ENCODE measurements at regions not wholly inside any gene's neighbourhood (a gene's known extent, or its start where the extent isn't known, plus 50 kb on each side); places are given as distances from the start of the nearest gene placed in this dataset.
"Not testable (repeated sequence)": the region's sequence is repeated elsewhere in the genome, so short reads cannot be mapped to it uniquely, and the experiment has no call there.

- DNase-seq (ENCODE audit: low spot score): no peak
These were observed 238.8 kb upstream of the SYT10 start for GRCh38 chr12:33678221-33678964.

DNA sequence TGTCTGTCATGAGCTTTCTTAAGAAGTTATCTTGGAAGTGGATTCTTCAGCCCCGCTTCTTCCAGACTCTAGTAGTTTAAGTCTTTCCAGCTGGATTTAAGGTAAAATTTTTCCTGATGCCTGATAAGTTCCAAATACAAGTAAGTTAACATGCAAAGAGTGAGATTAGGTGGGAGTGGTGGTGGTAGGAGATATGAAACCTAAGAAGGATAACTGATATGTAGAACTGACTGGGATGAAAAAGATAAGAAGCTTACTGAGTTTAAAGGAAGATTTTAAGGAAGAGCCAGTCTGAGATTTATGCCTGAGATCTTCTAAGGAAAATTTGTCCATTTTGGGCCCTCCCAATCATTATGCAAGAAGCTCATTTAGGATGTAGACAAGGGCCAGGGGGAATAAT is 250.9 kb upstream of the SYT10 start:
- no peak for DNase-seq (ENCODE audit: low spot score)

GRCh38 chr12:33703221-33703620 is 263.6 kb upstream of the SYT10 start:
- DNase-seq (ENCODE audit: low spot score): no peak

DNA sequence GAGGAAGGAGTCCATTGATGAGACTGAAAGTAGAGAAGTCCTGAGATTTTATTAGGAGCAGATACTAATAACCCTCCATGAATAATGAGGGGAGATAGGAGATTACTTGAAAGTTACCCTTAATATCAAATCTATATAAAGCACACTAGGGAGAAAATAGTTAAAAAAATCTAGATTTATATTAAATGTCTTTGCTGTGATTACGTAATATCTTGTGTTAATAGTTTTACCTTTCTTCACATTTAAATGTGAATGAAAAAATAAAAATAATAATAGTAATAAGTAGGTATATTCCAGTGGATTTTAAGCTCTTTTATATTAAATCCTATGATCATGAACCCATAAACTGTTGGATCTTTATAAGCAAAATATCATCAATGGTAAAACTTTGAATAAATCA is 267.3 kb upstream of the SYT10 start:
- DNase-seq (ENCODE audit: low spot score): no peak

DNA sequence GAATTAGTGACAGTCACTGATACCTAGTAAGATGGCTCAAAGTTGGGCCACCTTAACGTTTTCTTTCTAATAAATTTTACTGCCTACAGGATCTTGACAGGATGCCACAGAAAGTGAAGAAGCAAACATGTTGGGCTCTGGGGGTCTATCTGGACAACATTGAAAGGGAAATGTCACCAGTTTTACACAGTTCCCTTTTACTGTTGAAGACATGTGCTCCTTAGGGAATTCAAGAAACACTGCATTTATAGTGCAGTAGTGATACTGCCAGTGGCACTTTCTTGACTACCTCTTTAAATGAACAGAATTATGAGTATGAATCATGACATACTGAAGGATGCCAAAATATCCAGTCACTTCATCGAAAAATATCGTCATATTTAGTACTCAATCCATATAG is 269.3 kb upstream of the SYT10 start:
- no peak for DNase-seq (ENCODE audit: low spot score)

DNA sequence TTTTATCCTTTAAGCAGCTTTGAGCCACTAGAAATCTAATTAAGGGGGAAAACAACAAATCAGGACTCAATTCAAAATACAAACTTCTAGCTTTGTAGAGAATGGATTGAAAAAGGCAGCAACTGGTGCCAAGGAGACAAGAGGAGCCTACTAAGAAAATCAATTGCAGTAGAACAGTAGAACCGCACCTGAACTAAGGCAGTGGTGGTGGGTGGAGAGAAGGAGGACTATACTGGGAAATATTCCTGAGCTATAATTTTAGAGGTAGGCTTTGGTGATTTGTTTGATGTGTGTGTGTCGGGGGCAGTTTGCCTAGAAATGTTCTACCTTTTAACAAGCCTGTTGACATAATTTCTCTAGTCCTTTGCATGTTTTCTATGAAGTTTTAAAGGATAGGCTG is 270.9 kb upstream of the SYT10 start:
- no peak for DNase-seq (ENCODE audit: low spot score)

GRCh38 chr12:33718631-33719030 is 279.0 kb upstream of the SYT10 start:
- DNase-seq (ENCODE audit: low spot score): no peak

DNA sequence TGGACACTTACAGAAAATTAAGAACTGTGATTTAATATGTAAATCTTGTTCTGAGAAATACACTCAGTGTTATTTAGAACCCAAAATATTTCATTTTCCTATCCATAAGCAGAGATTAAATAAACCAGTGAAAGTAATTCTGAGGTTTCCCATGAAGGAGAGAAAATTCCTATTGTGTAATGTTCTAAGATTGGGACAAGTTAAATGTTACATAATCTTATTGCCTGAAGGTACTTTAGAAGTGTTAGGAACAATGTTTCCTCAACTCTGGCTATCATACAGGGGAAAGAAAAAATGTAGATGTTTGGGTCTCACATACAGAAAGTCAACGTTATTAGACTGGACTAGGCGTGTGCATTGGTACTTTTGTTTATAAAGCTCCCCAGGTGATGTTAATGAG is 281.9 kb upstream of the SYT10 start:
- no peak for DNase-seq (ENCODE audit: low spot score)

DNA sequence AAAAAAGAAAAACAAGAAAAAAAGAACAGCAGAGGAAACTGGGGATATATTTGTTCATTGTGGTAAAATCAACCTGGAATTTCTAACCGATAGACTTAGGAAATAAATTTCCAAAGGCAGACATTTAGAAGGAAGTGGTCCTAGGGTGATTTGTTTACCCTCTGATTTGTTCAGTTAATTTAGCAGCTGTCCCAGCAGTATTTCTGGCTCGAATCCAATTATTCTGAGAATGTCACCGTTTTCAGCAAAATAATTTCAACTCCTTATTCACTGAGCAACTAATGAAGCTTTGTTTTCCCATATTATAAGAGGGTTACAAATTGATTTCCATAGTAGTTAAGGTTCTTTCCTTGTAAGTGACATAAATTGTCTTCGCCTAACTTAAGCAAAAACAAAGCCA is 285.2 kb upstream of the SYT10 start:
- DNase-seq (ENCODE audit: low spot score): no peak

DNA sequence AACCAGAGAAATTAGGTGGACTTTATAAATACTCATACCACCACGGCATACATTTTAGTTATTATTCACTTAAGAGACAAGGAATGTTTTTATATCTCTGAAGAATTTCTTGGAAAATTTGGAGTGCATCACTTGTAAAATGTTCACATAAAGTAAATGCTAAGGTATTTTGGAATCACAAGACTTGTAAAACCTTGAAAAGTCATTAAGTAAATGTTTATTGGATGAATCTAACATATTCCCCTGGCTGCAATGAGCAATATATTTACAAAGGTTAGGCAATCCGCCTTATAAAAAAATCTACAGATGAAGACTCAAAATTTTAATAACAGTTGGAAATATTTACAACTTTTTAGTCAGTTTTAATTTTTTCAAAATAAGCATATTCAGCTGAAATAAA is 287.4 kb upstream of the ALG10 start:
- no peak for DNase-seq (ENCODE audit: low spot score)

GRCh38 chr12:33752854-33753253 is 269.4 kb upstream of the ALG10 start:
- peak; percentile 8 for DNase-seq (ENCODE audit: low spot score)

DNA sequence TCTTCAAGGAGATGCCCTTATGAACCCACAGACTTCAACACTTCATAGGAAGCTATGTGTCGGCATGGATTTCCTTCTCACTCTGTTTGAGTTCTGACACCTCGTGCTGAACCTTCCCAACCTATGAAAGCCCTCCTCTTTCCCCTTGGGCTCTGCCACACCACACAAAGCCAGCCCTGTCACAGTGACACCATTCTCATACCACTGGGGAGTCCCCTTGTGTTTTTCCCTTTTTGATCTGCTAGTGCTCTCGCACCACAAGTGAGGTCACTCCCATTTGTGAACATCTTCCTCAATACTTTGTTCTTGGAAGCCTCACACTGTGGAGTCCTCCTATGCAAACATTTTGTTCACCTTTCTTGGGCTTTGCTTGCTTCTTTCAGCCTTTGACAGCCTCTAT is 264.6 kb upstream of the ALG10 start:
- DNase-seq (ENCODE audit: low spot score): no peak

DNA sequence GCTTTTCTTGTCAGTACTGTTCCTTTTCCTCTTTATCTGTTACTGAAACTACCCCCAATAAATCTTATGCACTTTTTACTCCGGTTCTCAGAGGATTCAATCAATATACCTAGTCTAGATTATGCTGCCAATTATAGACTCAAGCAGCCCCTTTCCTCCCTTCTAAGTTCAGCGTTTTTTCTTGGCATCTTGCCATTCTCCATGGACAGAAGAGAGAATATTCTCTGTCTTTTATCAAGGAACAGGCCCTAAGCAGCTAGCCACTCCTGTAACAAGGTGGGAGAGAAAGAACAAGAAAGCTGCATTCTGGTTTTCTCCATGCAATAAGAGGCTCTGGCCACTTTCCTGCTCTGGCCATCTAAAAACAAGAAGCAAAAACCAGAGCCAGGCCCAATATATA is 263.0 kb upstream of the ALG10 start:
- no peak for DNase-seq (ENCODE audit: low spot score)

DNA sequence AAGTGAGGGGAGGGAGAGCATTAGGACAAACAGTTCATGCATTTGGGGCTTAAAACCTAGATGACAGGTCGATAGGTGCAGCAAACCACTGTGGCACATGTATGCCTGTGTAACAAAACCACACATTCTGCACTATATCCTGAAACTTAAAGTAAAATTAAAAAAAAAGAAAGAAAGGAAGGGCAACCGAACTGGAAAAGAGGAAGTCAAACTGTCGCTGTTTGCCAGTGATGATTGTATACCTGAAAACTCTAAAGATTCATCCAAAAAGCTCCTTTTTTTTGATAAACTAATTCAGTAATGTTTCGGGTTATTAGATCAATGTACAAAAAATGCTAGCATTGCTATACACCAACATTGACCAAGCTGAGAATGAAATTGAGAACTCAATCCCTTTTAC is 259.0 kb upstream of the ALG10 start:
- no peak for DNase-seq (ENCODE audit: low spot score)

DNA sequence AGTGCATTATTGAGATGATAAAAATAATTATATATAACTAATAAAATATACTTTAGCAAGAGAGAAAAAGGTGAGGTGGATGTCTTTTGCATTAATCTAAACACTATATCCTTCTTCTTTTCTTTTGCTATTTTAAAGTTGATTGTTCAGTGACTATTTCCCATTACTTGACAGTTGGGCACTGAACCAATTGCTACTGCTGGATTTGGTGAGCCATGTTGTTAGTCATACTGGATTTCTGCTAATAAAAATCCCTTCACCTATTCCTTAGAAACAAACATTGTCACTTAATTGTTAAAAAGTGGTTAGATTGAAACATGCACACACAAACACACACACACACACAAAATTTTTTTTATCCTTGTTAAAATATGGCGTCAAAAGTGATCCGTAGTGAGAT is 251.6 kb upstream of the ALG10 start:
- no peak for DNase-seq (ENCODE audit: low spot score)

- DNase-seq (ENCODE audit: low spot score): no peak
These were observed 250.4 kb upstream of the ALG10 start for GRCh38 chr12:33771889-33772288.

- DNase-seq (ENCODE audit: low spot score): not testable (repeated sequence)
These were observed 249.2 kb upstream of the ALG10 start for GRCh38 chr12:33773091-33773490.

DNA sequence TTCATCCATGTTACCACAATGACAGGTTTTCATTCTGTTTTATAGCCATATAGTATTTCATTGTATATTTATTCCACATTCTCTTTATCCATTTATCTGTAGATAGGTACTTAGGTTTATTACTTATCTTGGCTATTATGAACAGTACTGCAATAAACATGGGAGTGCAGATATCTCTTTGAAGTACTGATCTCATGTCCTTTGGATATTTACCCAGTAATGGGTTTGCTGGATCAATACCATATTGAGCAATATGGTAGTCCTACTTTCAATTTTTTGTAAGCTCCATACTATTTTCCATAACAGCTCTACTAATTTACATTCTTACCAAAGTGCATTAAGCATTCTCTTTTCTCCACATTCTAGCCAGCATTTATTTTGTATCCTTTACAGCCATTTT is 235.8 kb upstream of the ALG10 start:
- DNase-seq (ENCODE audit: low spot score): no peak

GRCh38 chr12:33794954-33795353 is 227.3 kb upstream of the ALG10 start:
- no peak for DNase-seq (ENCODE audit: low spot score)

DNA sequence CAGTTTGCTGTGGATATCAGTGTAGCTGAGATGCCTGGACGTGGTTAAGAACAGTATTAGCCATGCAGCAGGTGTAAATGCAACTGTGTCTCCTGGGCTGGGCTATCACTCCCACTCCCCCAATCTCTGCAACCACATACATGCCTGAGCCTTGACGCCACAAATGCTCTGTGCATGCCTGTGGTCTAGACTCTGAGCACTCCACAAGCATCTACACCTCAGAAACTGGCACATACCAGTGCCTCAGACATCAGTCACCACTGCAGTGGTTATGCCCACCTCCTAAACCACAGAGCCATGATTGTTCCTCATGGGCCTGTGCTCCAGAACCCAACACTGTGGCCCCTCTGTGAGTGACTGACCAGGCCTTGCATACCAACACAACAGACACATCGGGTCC is 226.8 kb upstream of the ALG10 start:
- DNase-seq (ENCODE audit: low spot score): no peak

DNA sequence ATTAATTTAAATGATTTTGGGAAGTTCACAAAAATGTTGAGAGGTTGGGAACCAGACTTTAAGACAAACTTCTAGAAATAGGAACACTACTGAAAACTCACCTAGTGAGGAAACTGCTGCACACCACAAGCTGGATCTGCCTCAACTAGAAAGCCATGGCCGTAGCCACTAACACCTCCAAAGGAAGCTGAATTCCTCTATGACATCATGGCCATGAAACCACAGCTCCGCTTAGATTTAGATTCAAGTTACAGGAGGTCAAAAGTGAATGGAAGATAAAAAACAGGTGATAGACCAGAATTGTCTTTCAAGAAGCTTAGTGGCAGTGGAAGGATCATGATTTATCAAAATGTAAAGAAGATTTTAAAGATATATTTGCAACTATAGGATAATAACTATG is 208.8 kb upstream of the ALG10 start:
- no peak for DNase-seq (ENCODE audit: low spot score)

DNA sequence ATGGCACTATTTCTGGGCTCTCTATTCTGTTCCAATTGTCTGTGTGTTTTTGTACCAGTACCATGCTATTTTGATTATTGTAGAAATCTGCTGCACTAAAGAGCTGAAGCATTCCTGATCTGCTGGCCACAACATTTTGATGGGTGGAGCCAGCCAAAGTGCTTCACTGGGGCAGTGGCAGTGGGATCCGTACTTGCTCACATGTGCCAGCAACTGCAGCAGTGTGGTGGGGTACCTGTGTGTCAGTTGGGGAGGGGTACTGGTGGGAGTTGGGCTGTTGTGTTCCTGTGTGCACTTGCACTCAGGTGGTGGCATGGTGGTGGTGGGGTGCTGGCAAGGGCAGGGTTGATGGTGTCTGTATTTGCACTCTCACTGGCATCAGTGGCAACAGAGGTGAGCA is 204.6 kb upstream of the ALG10 start:
- no peak for DNase-seq (ENCODE audit: low spot score)

GRCh38 chr12:33818313-33818712 is 204.0 kb upstream of the ALG10 start:
- no peak for DNase-seq (ENCODE audit: low spot score)

DNA sequence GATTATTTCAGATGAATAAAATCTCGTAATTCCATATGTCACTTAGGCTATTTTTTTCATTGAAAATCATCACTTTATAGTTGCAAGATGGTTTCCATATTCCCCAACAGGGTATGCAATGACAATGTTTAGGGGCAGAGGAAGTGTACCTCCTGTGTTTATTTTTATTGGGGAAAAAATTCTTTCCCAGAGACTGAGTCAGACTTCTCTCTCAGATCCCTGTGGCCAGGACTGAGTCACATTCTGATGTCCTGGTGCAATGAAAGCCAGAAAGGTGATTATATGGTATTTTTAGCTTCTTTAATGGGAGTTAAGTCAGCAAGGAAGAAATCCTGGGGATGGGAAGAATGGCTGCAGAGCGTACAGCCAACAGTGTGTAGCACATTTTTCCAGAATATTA is 196.9 kb upstream of the ALG10 start:
- DNase-seq (ENCODE audit: low spot score): no peak
